ENCODE measurements at regions not wholly inside any gene's neighbourhood (a gene's known extent, or its start where the extent isn't known, plus 50 kb on each side); places are given as distances from the start of the nearest gene placed in this dataset.

- no peak overlapping the region for H3K27ac Mint-ChIP-seq
- peaks cover 4% of the 10 kb centered on the region; the same call in 1 of the 2 replicates for H3K9me3 Mint-ChIP-seq
- H3K36me3 Mint-ChIP-seq, result no peaks in the 10 kb centered on the region
- peaks cover 4% of the 10 kb centered on the region for H3K4me1 Mint-ChIP-seq
- H3K4me3 Mint-ChIP-seq, result no peak overlapping the region
- ChIA-PET POLR2A (no interaction called here), CTCF (no interaction called here)
- no peak for TF ChIP-seq TCF7 (CRISPR knock-in tag; IDR thresholded peaks at IDR 0.05; ENCODE audit: low read depth)
- no peak for TF ChIP-seq CBFB (CRISPR knock-in tag; IDR thresholded peaks at IDR 0.05; ENCODE audit: low read depth)
- no peak for ATAC-seq
- DNase-seq (ENCODE audit: low spot score), result no peak
- no peaks in the 10 kb centered on the region; the same call in 1 of the 2 replicates for H3K27me3 Mint-ChIP-seq (ENCODE audit: low read depth)
Observed at GRCh38 chrX:42540146-42540545, 237.8 kb downstream of the PPP1R2C start.

DNA sequence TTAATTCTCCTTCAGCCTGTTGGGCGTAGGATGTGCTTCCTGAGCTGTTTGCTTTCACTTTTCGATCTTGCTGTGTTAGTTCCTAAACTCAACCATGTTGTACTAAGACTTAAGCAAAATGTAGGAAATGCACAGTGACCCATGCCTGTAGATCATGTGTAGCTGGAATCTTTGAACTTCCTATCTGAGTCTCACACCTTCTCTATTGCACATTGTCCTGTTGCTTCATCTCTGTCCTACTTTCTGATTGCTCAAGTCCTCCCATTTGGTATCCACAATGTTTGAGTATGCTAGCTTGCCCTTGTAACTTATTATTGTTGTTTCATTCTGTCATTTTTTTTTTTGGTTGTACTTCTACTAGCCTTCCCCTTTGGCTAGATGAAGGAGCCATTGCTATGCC lies 239.6 kb downstream of the PPP1R2C start:
- ChIA-PET POLR2A (no interaction called here), CTCF (no interaction called here)
- peaks cover 7% of the 10 kb centered on the region for H3K9me3 Mint-ChIP-seq
- no peak overlapping the region for H3K4me3 Mint-ChIP-seq
- H3K27me3 Mint-ChIP-seq (ENCODE audit: low read depth), result no peaks in the 10 kb centered on the region; the same call in 1 of the 2 replicates
- no peak for ATAC-seq
- no peak overlapping the region for H3K27ac Mint-ChIP-seq
- DNase-seq (ENCODE audit: low spot score), result no peak
- H3K4me1 Mint-ChIP-seq, result peaks cover 4% of the 10 kb centered on the region
- no peaks in the 10 kb centered on the region for H3K36me3 Mint-ChIP-seq
- TF ChIP-seq, protein P1, sequence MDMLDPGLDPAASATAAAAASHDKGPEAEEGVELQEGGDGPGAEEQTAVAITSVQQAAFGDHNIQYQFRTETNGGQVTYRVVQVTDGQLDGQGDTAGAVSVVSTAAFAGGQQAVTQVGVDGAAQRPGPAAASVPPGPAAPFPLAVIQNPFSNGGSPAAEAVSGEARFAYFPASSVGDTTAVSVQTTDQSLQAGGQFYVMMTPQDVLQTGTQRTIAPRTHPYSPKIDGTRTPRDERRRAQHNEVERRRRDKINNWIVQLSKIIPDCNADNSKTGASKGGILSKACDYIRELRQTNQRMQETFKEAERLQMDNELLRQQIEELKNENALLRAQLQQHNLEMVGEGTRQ (CRISPR knock-in tag; IDR thresholded peaks at IDR 0.05), result no peak
- TF ChIP-seq MXD4 (CRISPR knock-in tag; IDR thresholded peaks at IDR 0.05; ENCODE audit: borderline replicate concordance) (no peak), PRDM15 (CRISPR knock-in tag; IDR thresholded peaks at IDR 0.05) (no peak), ZNF423 (CRISPR knock-in tag; IDR thresholded peaks at IDR 0.05) (no peak), GRHL2 (CRISPR knock-in tag; IDR thresholded peaks at IDR 0.05; ENCODE audit: insufficient replicate concordance, severe bottlenecking) (no peak), E2F4 (CRISPR knock-in tag; IDR thresholded peaks at IDR 0.05; ENCODE audit: borderline replicate concordance, low read depth) (no peak), TP53 (CRISPR knock-in tag; IDR thresholded peaks at IDR 0.05) (no peak), ZMAT4 (CRISPR knock-in tag; IDR thresholded peaks at IDR 0.05) (no peak), JAZF1 (CRISPR knock-in tag; IDR thresholded peaks at IDR 0.05) (no peak), HMGXB4 (CRISPR knock-in tag; IDR thresholded peaks at IDR 0.05) (no peak)
- TF ChIP-seq, protein P2, sequence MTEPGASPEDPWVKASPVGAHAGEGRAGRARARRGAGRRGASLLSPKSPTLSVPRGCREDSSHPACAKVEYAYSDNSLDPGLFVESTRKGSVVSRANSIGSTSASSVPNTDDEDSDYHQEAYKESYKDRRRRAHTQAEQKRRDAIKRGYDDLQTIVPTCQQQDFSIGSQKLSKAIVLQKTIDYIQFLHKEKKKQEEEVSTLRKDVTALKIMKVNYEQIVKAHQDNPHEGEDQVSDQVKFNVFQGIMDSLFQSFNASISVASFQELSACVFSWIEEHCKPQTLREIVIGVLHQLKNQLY (CRISPR knock-in tag; IDR thresholded peaks at IDR 0.05), result no peak
- TF ChIP-seq, protein P3, sequence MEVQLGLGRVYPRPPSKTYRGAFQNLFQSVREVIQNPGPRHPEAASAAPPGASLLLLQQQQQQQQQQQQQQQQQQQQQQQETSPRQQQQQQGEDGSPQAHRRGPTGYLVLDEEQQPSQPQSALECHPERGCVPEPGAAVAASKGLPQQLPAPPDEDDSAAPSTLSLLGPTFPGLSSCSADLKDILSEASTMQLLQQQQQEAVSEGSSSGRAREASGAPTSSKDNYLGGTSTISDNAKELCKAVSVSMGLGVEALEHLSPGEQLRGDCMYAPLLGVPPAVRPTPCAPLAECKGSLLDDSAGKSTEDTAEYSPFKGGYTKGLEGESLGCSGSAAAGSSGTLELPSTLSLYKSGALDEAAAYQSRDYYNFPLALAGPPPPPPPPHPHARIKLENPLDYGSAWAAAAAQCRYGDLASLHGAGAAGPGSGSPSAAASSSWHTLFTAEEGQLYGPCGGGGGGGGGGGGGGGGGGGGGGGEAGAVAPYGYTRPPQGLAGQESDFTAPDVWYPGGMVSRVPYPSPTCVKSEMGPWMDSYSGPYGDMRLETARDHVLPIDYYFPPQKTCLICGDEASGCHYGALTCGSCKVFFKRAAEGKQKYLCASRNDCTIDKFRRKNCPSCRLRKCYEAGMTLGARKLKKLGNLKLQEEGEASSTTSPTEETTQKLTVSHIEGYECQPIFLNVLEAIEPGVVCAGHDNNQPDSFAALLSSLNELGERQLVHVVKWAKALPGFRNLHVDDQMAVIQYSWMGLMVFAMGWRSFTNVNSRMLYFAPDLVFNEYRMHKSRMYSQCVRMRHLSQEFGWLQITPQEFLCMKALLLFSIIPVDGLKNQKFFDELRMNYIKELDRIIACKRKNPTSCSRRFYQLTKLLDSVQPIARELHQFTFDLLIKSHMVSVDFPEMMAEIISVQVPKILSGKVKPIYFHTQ (CRISPR knock-in tag; IDR thresholded peaks at IDR 0.05), result no peak
- TF ChIP-seq, protein P4, sequence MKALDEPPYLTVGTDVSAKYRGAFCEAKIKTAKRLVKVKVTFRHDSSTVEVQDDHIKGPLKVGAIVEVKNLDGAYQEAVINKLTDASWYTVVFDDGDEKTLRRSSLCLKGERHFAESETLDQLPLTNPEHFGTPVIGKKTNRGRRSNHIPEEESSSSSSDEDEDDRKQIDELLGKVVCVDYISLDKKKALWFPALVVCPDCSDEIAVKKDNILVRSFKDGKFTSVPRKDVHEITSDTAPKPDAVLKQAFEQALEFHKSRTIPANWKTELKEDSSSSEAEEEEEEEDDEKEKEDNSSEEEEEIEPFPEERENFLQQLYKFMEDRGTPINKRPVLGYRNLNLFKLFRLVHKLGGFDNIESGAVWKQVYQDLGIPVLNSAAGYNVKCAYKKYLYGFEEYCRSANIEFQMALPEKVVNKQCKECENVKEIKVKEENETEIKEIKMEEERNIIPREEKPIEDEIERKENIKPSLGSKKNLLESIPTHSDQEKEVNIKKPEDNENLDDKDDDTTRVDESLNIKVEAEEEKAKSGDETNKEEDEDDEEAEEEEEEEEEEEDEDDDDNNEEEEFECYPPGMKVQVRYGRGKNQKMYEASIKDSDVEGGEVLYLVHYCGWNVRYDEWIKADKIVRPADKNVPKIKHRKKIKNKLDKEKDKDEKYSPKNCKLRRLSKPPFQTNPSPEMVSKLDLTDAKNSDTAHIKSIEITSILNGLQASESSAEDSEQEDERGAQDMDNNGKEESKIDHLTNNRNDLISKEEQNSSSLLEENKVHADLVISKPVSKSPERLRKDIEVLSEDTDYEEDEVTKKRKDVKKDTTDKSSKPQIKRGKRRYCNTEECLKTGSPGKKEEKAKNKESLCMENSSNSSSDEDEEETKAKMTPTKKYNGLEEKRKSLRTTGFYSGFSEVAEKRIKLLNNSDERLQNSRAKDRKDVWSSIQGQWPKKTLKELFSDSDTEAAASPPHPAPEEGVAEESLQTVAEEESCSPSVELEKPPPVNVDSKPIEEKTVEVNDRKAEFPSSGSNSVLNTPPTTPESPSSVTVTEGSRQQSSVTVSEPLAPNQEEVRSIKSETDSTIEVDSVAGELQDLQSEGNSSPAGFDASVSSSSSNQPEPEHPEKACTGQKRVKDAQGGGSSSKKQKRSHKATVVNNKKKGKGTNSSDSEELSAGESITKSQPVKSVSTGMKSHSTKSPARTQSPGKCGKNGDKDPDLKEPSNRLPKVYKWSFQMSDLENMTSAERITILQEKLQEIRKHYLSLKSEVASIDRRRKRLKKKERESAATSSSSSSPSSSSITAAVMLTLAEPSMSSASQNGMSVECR (CRISPR knock-in tag; IDR thresholded peaks at IDR 0.05; ENCODE audit: borderline replicate concordance), result no peak
- TF ChIP-seq, protein P5, sequence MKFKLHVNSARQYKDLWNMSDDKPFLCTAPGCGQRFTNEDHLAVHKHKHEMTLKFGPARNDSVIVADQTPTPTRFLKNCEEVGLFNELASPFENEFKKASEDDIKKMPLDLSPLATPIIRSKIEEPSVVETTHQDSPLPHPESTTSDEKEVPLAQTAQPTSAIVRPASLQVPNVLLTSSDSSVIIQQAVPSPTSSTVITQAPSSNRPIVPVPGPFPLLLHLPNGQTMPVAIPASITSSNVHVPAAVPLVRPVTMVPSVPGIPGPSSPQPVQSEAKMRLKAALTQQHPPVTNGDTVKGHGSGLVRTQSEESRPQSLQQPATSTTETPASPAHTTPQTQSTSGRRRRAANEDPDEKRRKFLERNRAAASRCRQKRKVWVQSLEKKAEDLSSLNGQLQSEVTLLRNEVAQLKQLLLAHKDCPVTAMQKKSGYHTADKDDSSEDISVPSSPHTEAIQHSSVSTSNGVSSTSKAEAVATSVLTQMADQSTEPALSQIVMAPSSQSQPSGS (CRISPR knock-in tag; IDR thresholded peaks at IDR 0.05; ENCODE audit: borderline replicate concordance, low read depth), result no peak

Measured in WTC11 (cell line).